SK-N-SH (cell line): ENCODE measurements at regions not wholly inside any gene's neighbourhood (a gene's known extent, or its start where the extent isn't known, plus 50 kb on each side); places are given as distances from the start of the nearest gene placed in this dataset.

Experiments
- CTCF ChIA-PET: fragments of 300-600, 350-600 bp; formaldehyde crosslinking; extraction: SDS; loops from one replicate; lab custom pipeline; 2021; lab: Yijun Ruan, JAX
- POLR2A ChIA-PET: fragments of 350-600 bp; sonication (Branson Sonifier 250); formaldehyde crosslinking; extraction: SDS; loops from one replicate; lab custom pipeline; 2020; ENCODE audit warnings: antibody characterized with exemption, inconsistent platforms; lab: Yijun Ruan, JAX
- DNase-seq: peaks from one replicate; pipeline ENCODE4 v3.0.0; 2012
- H2AFZ ChIP-seq: fragments of 200-600 bp; sonication (generic); 2 replicates; pipeline ENCODE4 v1.8.1; 2016; ENCODE audit warnings: antibody characterized with exemption, mild to moderate bottlenecking, low read depth
- H3F3A ChIP-seq: fragments of 200-600 bp; sonication (generic); replicated peaks from 2 replicates; pipeline ENCODE3; 2016; ENCODE audit warnings: antibody characterized with exemption, mild to moderate bottlenecking; ENCODE audit not compliant: insufficient read depth
- H3K27ac ChIP-seq, 2 experiments: fragments of 200-500 bp in 1 of 2; fragments of 200-600 bp in 1 of 2; sonication (Bioruptor generic) in 1 of 2; sonication (generic), shearing (Covaris generic) in 1 of 2; 2 replicates each; pipeline versions ENCODE4 v1.5.1 to v1.6.1; 2014 to 2016; ENCODE audit warnings: low read depth in 2 of 2, inconsistent platforms in 1 of 2, low read length in 1 of 2, mild to moderate bottlenecking in 1 of 2, mixed read lengths in 1 of 2
- H3K27me3 ChIP-seq: fragments of 200-600 bp; sonication (generic), shearing (Covaris generic); 2 replicates; pipeline ENCODE4 v1.6.1; 2016; ENCODE audit warnings: mixed run types; ENCODE audit not compliant: insufficient read depth
- H3K36me3 ChIP-seq, 2 experiments: fragments of 200-500 bp in 1 of 2; fragments of 200-600 bp in 1 of 2; sonication (Bioruptor generic) in 1 of 2; sonication (generic) in 1 of 2; replicated peaks in 1 of 2; 2 replicates each; pipeline versions ENCODE3 to v1.5.1; 2014 to 2016; ENCODE audit warnings: low read length in 1 of 2, mild to moderate bottlenecking in 1 of 2; ENCODE audit not compliant: insufficient read depth in 2 of 2, control insufficient read depth in 1 of 2
- H3K4me1 ChIP-seq, 2 experiments: fragments of 200-500 bp in 1 of 2; fragments of 200-600 bp in 1 of 2; sonication (Bioruptor generic) in 1 of 2; sonication (generic), shearing (Covaris generic) in 1 of 2; 2 replicates each; pipeline versions ENCODE4 v1.5.1 to v1.6.1; 2014 to 2016; ENCODE audit warnings: low read depth in 1 of 2, low read length in 1 of 2, mixed run types in 1 of 2; ENCODE audit not compliant: insufficient read depth in 2 of 2, control insufficient read depth in 1 of 2
- H3K4me2 ChIP-seq: fragments of 200-600 bp; sonication (generic), shearing (Covaris generic); 2 replicates; pipeline ENCODE4 v1.6.1; 2017; ENCODE audit warnings: mixed run types
- H3K4me3 ChIP-seq, 2 experiments: fragments of 200-500 bp in 1 of 2; fragments of 200-600 bp in 1 of 2; sonication (Bioruptor generic) in 1 of 2; sonication (generic), shearing (Covaris generic) in 1 of 2; 2 replicates each; pipeline versions ENCODE4 v1.5.1 to v1.8.1; 2014 to 2016; ENCODE audit warnings: low read depth in 2 of 2, inconsistent platforms in 1 of 2, low read length in 1 of 2, mild to moderate bottlenecking in 1 of 2, mixed read lengths in 1 of 2, moderate library complexity in 1 of 2
- H3K79me2 ChIP-seq: fragments of 200-600 bp; sonication (generic); 2 replicates; pipeline ENCODE4 v1.8.1; 2017; ENCODE audit warnings: mild to moderate bottlenecking; ENCODE audit not compliant: insufficient read depth
- H3K9ac ChIP-seq: fragments of 200-600 bp; sonication (generic); 2 replicates; pipeline ENCODE4 v1.6.1; 2017; ENCODE audit warnings: mixed run types
- H3K9me2 ChIP-seq: fragments of 200-600 bp; sonication (generic); 2 replicates; pipeline ENCODE4 v1.6.1; 2017; ENCODE audit warnings: mixed run types
- H3K9me3 ChIP-seq: fragments of 200-600 bp; sonication (generic); 2 replicates; pipeline ENCODE4 v1.6.1; 2017; ENCODE audit warnings: mixed run types, mild to moderate bottlenecking, moderate library complexity
- H4K20me1 ChIP-seq: fragments of 200-600 bp; sonication (generic); 2 replicates; pipeline ENCODE4 v1.6.1; 2017; ENCODE audit warnings: mild to moderate bottlenecking, mixed run types; ENCODE audit not compliant: insufficient read depth
- CHD2 ChIP-seq: fragments of 150-350 bp; IDR thresholded peaks from 2 replicates; pipeline ENCODE4 v1.6.1; 2018; ENCODE audit warnings: low read length; ENCODE audit not compliant: partially characterized antibody
- EZH2phosphoT487 ChIP-seq: fragments of 200-600 bp; sonication (generic); IDR thresholded peaks from 2 replicates; pipeline ENCODE4 v1.6.1; 2017; ENCODE audit warnings: low read depth, mixed run types, mild to moderate bottlenecking, antibody characterized with exemption, moderate library complexity, borderline replicate concordance
- FOXM1 ChIP-seq: IDR thresholded peaks from 2 replicates; pipeline ENCODE4 v1.4.0; 2012; ENCODE audit warnings: low read depth, mild to moderate bottlenecking
- GATA2 ChIP-seq: sonication (generic); formaldehyde crosslinking; IDR thresholded peaks from 2 replicates; pipeline ENCODE4 v1.5.0; 2020; ENCODE audit warnings: mild to moderate bottlenecking, missing genetic modification reagents
- JUND ChIP-seq: IDR thresholded peaks from 2 replicates; pipeline ENCODE4 v1.4.0; 2012
- MAX ChIP-seq: IDR thresholded peaks from 2 replicates; pipeline ENCODE4 v1.4.0; 2012; ENCODE audit warnings: low read depth
- MEF2A ChIP-seq: IDR thresholded peaks from 2 replicates; pipeline ENCODE4 v1.4.0; 2012; ENCODE audit warnings: low read depth, borderline replicate concordance
- POLR2AphosphoS5 ChIP-seq: IDR thresholded peaks from 2 replicates; pipeline ENCODE4 v1.6.1; 2012; ENCODE audit warnings: low read depth, low read length
- RAD21 ChIP-seq: IDR thresholded peaks from 2 replicates; pipeline ENCODE4 v1.6.1; 2012; ENCODE audit warnings: mild to moderate bottlenecking, low read length
- RXRA ChIP-seq: IDR thresholded peaks from 2 replicates; pipeline ENCODE4 v1.4.0; 2012; ENCODE audit warnings: low read depth, mild to moderate bottlenecking, borderline replicate concordance
- SMC3 ChIP-seq: IDR thresholded peaks from 2 replicates; pipeline ENCODE4 v1.6.1; 2012; ENCODE audit warnings: low read depth, low read length, improper control_type of control experiment
- TCF12 ChIP-seq: IDR thresholded peaks from 2 replicates; pipeline ENCODE4 v1.4.0; 2012
- TEAD4 ChIP-seq: IDR thresholded peaks from 2 replicates; pipeline ENCODE4 v1.4.0; 2012; ENCODE audit warnings: mild to moderate bottlenecking, borderline replicate concordance; ENCODE audit not compliant: insufficient read depth
- YY1 ChIP-seq: IDR thresholded peaks from 2 replicates; pipeline ENCODE4 v1.4.0; 2012; ENCODE audit warnings: low read depth, mild to moderate bottlenecking
- ZBTB33 ChIP-seq: IDR thresholded peaks from 2 replicates; pipeline ENCODE4 v1.4.0; 2012; ENCODE audit warnings: low read depth, borderline replicate concordance
- WGBS: methylation state at CpG from one replicate; pipeline ENCODE4 v1.1.6; 2017; ENCODE audit warnings: low lambda C conversion rate; 5-methylcytosine and 5-hydroxymethylcytosine counted together
- TF ChIP-seq, protein P1 (sequence below): fragments of 150-350 bp; IDR thresholded peaks from 2 replicates; pipeline ENCODE4 v1.6.1; 2016; ENCODE audit warnings: mild to moderate bottlenecking, low read depth, low read length
- TF ChIP-seq, protein P2 (sequence below): IDR thresholded peaks from 2 replicates; pipeline ENCODE4 v1.6.1; 2012; ENCODE audit warnings: mild to moderate bottlenecking, low read depth, low read length, moderate library complexity

DNA sequence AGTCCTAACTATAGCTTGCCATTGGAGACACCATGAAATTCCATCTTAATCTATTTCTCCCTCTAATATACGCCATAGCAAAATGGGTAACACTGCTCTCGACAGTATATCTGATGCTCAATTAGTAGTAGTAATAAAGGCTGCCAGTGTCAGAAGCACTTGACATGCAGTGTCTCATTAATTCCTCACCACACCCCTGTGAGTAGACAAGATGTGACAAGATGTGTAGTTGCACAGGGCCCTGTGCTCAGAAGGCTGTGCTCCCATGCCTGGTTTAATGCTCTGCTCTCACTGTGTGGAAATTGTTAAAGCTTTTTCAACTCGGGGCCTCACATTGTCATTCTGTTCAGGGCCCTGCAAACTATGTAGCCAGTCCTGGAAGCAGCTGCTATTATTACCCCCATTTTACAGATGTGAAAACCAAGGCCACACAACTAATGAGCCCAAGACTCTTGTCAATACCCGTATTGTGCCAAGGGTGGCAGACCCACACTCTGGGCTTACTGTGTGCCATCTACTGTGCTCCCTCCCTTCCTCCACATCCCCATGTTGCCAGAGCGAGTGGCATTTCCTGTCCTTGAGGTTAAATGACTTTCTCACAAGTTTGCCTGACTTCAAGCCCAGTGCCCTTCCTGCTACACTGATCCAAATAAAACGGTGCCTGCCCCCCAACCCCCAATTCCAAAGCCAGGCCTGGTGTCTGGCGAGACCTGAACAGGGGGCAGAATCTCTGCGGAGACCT lies 287.3 kb upstream of the CCL2 start:
- no peaks in the 10 kb centered on the region for H4K20me1 ChIP-seq
- no peaks in the 10 kb centered on the region for H3K27me3 ChIP-seq
- H3F3A ChIP-seq: no peaks in the 10 kb centered on the region
- H3K4me3 ChIP-seq: no peak overlapping the region
- 40% methylated on average over 8 of the region's 8 CpGs for WGBS
- CTCF ChIA-PET: interaction anchor here (1.5 kb wide), 1 partner anchor 9 kb away, joined by 3 read pairs; no protein-coding TSS in a partner anchor
- H3K79me2 ChIP-seq: no peaks in the 10 kb centered on the region
- no peak overlapping the region for H3K9ac ChIP-seq
- peaks cover 0 to 4% of the 10 kb centered on the region in 2 experiments; a peak in 1 of 4 replicates for H3K4me1 ChIP-seq
- H3K9me2 ChIP-seq: no peaks in the 10 kb centered on the region
- POLR2A ChIA-PET: no interaction called here
- no peak overlapping the region for H3K27ac ChIP-seq
- no peaks in the 10 kb centered on the region for H3K36me3 ChIP-seq
- no peak overlapping the region for H3K4me2 ChIP-seq
- TF ChIP-seq ZBTB33 (no peak), TCF12 (no peak), JUND (no peak), TEAD4 (no peak), RAD21 (no peak), EZH2phosphoT487 (no peak), CHD2 (no peak), POLR2AphosphoS5 (no peak), MAX (no peak), RXRA (no peak), FOXM1 (no peak), GATA2 (no peak), YY1 (no peak), MEF2A (no peak), SMC3 (no peak)
- TF ChIP-seq, protein P1, sequence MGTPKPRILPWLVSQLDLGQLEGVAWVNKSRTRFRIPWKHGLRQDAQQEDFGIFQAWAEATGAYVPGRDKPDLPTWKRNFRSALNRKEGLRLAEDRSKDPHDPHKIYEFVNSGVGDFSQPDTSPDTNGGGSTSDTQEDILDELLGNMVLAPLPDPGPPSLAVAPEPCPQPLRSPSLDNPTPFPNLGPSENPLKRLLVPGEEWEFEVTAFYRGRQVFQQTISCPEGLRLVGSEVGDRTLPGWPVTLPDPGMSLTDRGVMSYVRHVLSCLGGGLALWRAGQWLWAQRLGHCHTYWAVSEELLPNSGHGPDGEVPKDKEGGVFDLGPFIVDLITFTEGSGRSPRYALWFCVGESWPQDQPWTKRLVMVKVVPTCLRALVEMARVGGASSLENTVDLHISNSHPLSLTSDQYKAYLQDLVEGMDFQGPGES: no peak
- TF ChIP-seq, protein P2, sequence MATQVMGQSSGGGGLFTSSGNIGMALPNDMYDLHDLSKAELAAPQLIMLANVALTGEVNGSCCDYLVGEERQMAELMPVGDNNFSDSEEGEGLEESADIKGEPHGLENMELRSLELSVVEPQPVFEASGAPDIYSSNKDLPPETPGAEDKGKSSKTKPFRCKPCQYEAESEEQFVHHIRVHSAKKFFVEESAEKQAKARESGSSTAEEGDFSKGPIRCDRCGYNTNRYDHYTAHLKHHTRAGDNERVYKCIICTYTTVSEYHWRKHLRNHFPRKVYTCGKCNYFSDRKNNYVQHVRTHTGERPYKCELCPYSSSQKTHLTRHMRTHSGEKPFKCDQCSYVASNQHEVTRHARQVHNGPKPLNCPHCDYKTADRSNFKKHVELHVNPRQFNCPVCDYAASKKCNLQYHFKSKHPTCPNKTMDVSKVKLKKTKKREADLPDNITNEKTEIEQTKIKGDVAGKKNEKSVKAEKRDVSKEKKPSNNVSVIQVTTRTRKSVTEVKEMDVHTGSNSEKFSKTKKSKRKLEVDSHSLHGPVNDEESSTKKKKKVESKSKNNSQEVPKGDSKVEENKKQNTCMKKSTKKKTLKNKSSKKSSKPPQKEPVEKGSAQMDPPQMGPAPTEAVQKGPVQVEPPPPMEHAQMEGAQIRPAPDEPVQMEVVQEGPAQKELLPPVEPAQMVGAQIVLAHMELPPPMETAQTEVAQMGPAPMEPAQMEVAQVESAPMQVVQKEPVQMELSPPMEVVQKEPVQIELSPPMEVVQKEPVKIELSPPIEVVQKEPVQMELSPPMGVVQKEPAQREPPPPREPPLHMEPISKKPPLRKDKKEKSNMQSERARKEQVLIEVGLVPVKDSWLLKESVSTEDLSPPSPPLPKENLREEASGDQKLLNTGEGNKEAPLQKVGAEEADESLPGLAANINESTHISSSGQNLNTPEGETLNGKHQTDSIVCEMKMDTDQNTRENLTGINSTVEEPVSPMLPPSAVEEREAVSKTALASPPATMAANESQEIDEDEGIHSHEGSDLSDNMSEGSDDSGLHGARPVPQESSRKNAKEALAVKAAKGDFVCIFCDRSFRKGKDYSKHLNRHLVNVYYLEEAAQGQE: no peak
- no peak for DNase-seq
- H3K9me3 ChIP-seq: no peaks in the 10 kb centered on the region
- no peak overlapping the region for H2AFZ ChIP-seq
